ENCODE measurements at regions not wholly inside any gene's neighbourhood (a gene's known extent, or its start where the extent isn't known, plus 50 kb on each side); places are given as distances from the start of the nearest gene placed in this dataset.

GRCh38 chr3:117617906-117618305, 908.3 kb downstream of the TUSC7 start:
- DNase-seq (ENCODE audit: extremely low spot score) = no peak
- no peak for TF ChIP-seq CTCF (IDR thresholded peaks at IDR 0.05; ENCODE audit: control extremely low read depth, extremely low read depth, low read depth, missing control alignments)
- ChIA-PET CTCF (interaction anchor here (0.9 to 1.6 kb wide), 2 partner anchors 8 to 16 kb away, joined by 3 to 4 read pairs; no protein-coding TSS in a partner anchor), POLR2A (no interaction called here)

GRCh38 chr3:117618462-117618861, 908.9 kb downstream of the TUSC7 start:
- no peak for TF ChIP-seq CTCF (IDR thresholded peaks at IDR 0.05; ENCODE audit: control extremely low read depth, extremely low read depth, low read depth, missing control alignments)
- POLR2A ChIA-PET = no interaction called here
- CTCF ChIA-PET = interaction anchor here (0.9 to 1.6 kb wide), 2 partner anchors 9 to 16 kb away, joined by 3 to 4 read pairs; no protein-coding TSS in a partner anchor
- no peak for DNase-seq (ENCODE audit: extremely low spot score)

- ChIA-PET POLR2A (no interaction called here), CTCF (no interaction called here)
- no peak for TF ChIP-seq CTCF (IDR thresholded peaks at IDR 0.05; ENCODE audit: control extremely low read depth, extremely low read depth, low read depth, missing control alignments)
- DNase-seq (ENCODE audit: extremely low spot score) = no peak
Observed at GRCh38 chr3:117619805-117620204, 910.2 kb downstream of the TUSC7 start.

GRCh38 chr3:117622171-117622841, 912.7 kb downstream of the TUSC7 start:
- DNase-seq (ENCODE audit: extremely low spot score) = no peak
- POLR2A ChIA-PET = no interaction called here
- CTCF ChIA-PET = no interaction called here

GRCh38 chr3:117624424-117624823, 914.8 kb downstream of the TUSC7 start:
- ChIA-PET CTCF (no interaction called here), POLR2A (no interaction called here)
- no peak for DNase-seq (ENCODE audit: extremely low spot score)
- TF ChIP-seq CTCF (IDR thresholded peaks at IDR 0.05; ENCODE audit: control extremely low read depth, extremely low read depth, low read depth, missing control alignments) = no peak

More at GRCh38 chr3:117622171-117622841, 912.7 kb downstream of the TUSC7 start:
- TF ChIP-seq CTCF (IDR thresholded peaks at IDR 0.05; ENCODE audit: control extremely low read depth, extremely low read depth, low read depth, missing control alignments) = no peak

GRCh38 chr3:117625174-117625573, 915.6 kb downstream of the TUSC7 start:
- no peak for DNase-seq (ENCODE audit: extremely low spot score)
- no peak for TF ChIP-seq CTCF (IDR thresholded peaks at IDR 0.05; ENCODE audit: control extremely low read depth, extremely low read depth, low read depth, missing control alignments)
- ChIA-PET CTCF (no interaction called here), POLR2A (no interaction called here)
